GM12878 (cell line): ENCODE measurements at regions not wholly inside any gene's neighbourhood (a gene's known extent, or its start where the extent isn't known, plus 50 kb on each side); places are given as distances from the start of the nearest gene placed in this dataset.

Source experiments
- CHD2 ChIP-seq: IDR thresholded peaks from 2 replicates; pipeline ENCODE4 v1.6.1; 2011; ENCODE audit warnings: low read depth, low read length, improper control_type of control experiment, borderline replicate concordance
- CREB1 ChIP-seq: IDR thresholded peaks from 2 replicates; pipeline ENCODE4 v1.6.1; 2012; ENCODE audit warnings: low read depth, mild to moderate bottlenecking, inconsistent platforms
- CUX1 ChIP-seq: IDR thresholded peaks from 2 replicates; pipeline ENCODE4 v1.6.1; 2012; ENCODE audit warnings: improper control_type of control experiment, low read depth, low read length; ENCODE audit not compliant: insufficient replicate concordance
- EED ChIP-seq: sonication (generic); IDR thresholded peaks from 2 replicates; pipeline ENCODE4 v1.6.1; 2016; ENCODE audit warnings: antibody characterized with exemption, low read depth
- HDAC6 ChIP-seq: fragments of 200-600 bp; sonication (generic); IDR thresholded peaks from one replicate; pipeline ENCODE4 v1.8.0; 2017; ENCODE audit warnings: antibody characterized with exemption; ENCODE audit not compliant: unreplicated experiment
- IKZF2 ChIP-seq, 2 experiments: fragments of 450-650 bp; IDR thresholded peaks; 2 replicates each; pipeline ENCODE4 v1.6.1; 2017; ENCODE audit warnings: mild to moderate bottlenecking in 2 of 2, moderate library complexity in 2 of 2
- IRF4 ChIP-seq: IDR thresholded peaks from 2 replicates; pipeline ENCODE4 v1.6.1; 2011; ENCODE audit warnings: low read depth, low read length
- MEF2A ChIP-seq: IDR thresholded peaks from 2 replicates; pipeline ENCODE4 v1.6.1; 2011; ENCODE audit warnings: low read depth, mild to moderate bottlenecking, low read length, moderate library complexity; ENCODE audit not compliant: insufficient read depth
- PKNOX1 ChIP-seq: fragments of 450-650 bp; IDR thresholded peaks from 2 replicates; pipeline ENCODE4 v1.6.1; 2016; ENCODE audit warnings: mild to moderate bottlenecking
- POLR2AphosphoS2 ChIP-seq: IDR thresholded peaks from 2 replicates; pipeline ENCODE4 v1.6.1; 2011; ENCODE audit warnings: low read depth, mild to moderate bottlenecking, low read length, improper control_type of control experiment, moderate library complexity
- SMAD5 ChIP-seq: IDR thresholded peaks from 2 replicates; pipeline ENCODE4 v1.6.1; 2016; ENCODE audit warnings: antibody characterized with exemption, low read depth
- SMARCA5 ChIP-seq: fragments of 450-650 bp; IDR thresholded peaks from 2 replicates; pipeline ENCODE4 v1.6.1; 2017; ENCODE audit warnings: mild to moderate bottlenecking
- USF2 ChIP-seq: IDR thresholded peaks from 2 replicates; pipeline ENCODE4 v1.6.1; 2011; ENCODE audit warnings: low read depth, low read length, improper control_type of control experiment, borderline replicate concordance
- ZBTB11 ChIP-seq: fragments of 450-650 bp; formaldehyde crosslinking; IDR thresholded peaks from 2 replicates; pipeline ENCODE4 v1.5.0; 2022; ENCODE audit warnings: mild to moderate bottlenecking, missing genetic modification characterization
- ZNF207 ChIP-seq: fragments of 450-650 bp; IDR thresholded peaks from 2 replicates; pipeline ENCODE4 v1.6.1; 2014; ENCODE audit warnings: antibody characterized with exemption, mild to moderate bottlenecking, borderline replicate concordance
- ZNF592 ChIP-seq: fragments of 450-650 bp; IDR thresholded peaks from 2 replicates; pipeline ENCODE4 v1.6.1; 2017; ENCODE audit warnings: mild to moderate bottlenecking, moderate library complexity

GRCh38 chr2:147468349-147468748 is 376.5 kb upstream of the ACVR2A start (continued):
- TF ChIP-seq CUX1 (no peak), IRF4 (no peak), PKNOX1 (no peak), POLR2AphosphoS2 (no peak), EED (no peak), ZBTB11 (CRISPR knock-in tag) (no peak), ZNF592 (no peak), CREB1 (no peak), SMARCA5 (no peak), HDAC6 (no peak), ZNF207 (no peak), SMAD5 (no peak), IKZF2 (IDR thresholded peaks at IDR 0.05) (no peak), CHD2 (no peak), MEF2A (no peak), USF2 (no peak)
